Heart left ventricle (tissue), 13 donors: ENCODE measurements at regions not wholly inside any gene's neighbourhood (a gene's known extent, or its start where the extent isn't known, plus 50 kb on each side); places are given as distances from the start of the nearest gene placed in this dataset.

ENCODE experiments used
- CTCF ChIP-seq, 12 donors: fragments of 200-600 bp; sonication (generic) in 4 of 12; IDR thresholded peaks; one replicate each; pipeline versions ENCODE4 v1.5.0 to v1.8.0; 2018 to 2022; ENCODE audit warnings: antibody characterized with exemption in 12 of 12, mild to moderate bottlenecking in 5 of 12
- POLR2A ChIP-seq, 2 donors: fragments of 450-650 bp; IDR thresholded peaks; one replicate each; pipeline ENCODE4 v1.6.1; 2017; ENCODE audit warnings: antibody characterized with exemption in 2 of 2, mild to moderate bottlenecking in 2 of 2, moderate library complexity in 2 of 2
- donor health status: ischemic (EF 13 %, LVEDD 7.1; RV severe dilation, severe dysfunction).
- donor health status: DM: no; HTN: yes; CAD: no.
- donor health status: DM: no; HTN: no; CAD: no.
- donor health status: ischemic (EF 25% LVEDD 6.9; RV normal size, moderate dysfunction).
- donor health status: ischemic (EF 25% LVEDD 5.7; RV mildly dilated, moderate dysfunction).
- donor health status: ischemic (EF 35%, LVEDD 5.7; RV mildly dilated, moderate dysfunction).
- donor health status: nonischemic (EF 11% LVEDD 7.7; RV severe dilation, severe dysfunction).
- donor health status: DM: yes; HTN: yes; CAD: no.
- donor health status: PGD.
- donor health status: ischemic (EF 29% LVEDD 5.4; RV normal size, mild dysfunction).
- donor health status: nonischemic (EF 23%, LVEDD 6.1; RV moderate dilation, normal function).

GRCh38 chr3:74539876-74540275 lies 74.6 kb downstream of the CNTN3 start:
- TF ChIP-seq CTCF (IDR thresholded peaks at IDR 0.05) (no peak), POLR2A (IDR thresholded peaks at IDR 0.05) (no peak)
